ENCODE measurements at regions not wholly inside any gene's neighbourhood (a gene's known extent, or its start where the extent isn't known, plus 50 kb on each side); places are given as distances from the start of the nearest gene placed in this dataset.

DNA sequence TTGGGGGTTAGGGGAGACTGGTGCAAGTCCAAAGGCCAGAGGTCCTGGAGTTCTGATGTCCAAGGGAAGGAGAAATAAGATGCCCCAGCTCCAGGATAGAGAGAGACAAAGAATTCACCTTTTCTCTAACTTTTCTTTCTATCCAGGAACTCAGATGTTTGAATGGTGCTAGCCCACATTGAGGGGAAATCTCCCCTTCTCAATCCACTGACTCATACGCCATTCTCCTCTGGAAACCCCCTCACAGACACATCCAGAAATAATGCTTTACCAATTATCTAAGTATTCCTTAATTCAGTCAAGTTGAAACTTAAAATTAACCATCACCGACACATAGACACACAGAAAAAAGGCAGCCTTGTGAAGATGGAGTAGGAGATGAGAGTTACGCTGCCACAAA, 1085.2 kb downstream of the NSUN3 start:
- intact Hi-C loops (cut with DNase I, micrococcal nuclease) = no loop called here
- Histone ChIP-seq H3K4me3 (ENCODE audit: low read length) (no peak overlapping the region), H3K9me3 (ENCODE audit: control insufficient read depth in 1 of 2, insufficient read depth in 1 of 2, low read length in 2 of 2) (no peaks in the 10 kb centered on the region), H3K27ac (ENCODE audit: low read depth in 1 of 2, low read length in 2 of 2) (no peak overlapping the region), H3K27me3 (ENCODE audit: control insufficient read depth in 1 of 2, insufficient read depth in 2 of 2, low read length in 2 of 2) (no peaks in the 10 kb centered on the region), H3K4me1 (ENCODE audit: insufficient read depth, low read length) (no peaks in the 10 kb centered on the region), H3K36me3 (ENCODE audit: insufficient read depth, low read length) (no peaks in the 10 kb centered on the region)
- H3K9me3 Mint-ChIP-seq = no peaks in the 10 kb centered on the region
- H3K4me1 Mint-ChIP-seq (ENCODE audit: low read depth) = no peaks in the 10 kb centered on the region
- ATAC-seq (ENCODE audit: poor library complexity) (no peak), DNase-seq (no peak)
- no peak overlapping the region for H3K27ac Mint-ChIP-seq
- H3K4me3 Mint-ChIP-seq = no peak overlapping the region
- ChIA-PET POLR2A (no interaction called here), CTCF (no interaction called here)
- no peaks in the 10 kb centered on the region for H3K27me3 Mint-ChIP-seq
- TF ChIP-seq, protein P1, sequence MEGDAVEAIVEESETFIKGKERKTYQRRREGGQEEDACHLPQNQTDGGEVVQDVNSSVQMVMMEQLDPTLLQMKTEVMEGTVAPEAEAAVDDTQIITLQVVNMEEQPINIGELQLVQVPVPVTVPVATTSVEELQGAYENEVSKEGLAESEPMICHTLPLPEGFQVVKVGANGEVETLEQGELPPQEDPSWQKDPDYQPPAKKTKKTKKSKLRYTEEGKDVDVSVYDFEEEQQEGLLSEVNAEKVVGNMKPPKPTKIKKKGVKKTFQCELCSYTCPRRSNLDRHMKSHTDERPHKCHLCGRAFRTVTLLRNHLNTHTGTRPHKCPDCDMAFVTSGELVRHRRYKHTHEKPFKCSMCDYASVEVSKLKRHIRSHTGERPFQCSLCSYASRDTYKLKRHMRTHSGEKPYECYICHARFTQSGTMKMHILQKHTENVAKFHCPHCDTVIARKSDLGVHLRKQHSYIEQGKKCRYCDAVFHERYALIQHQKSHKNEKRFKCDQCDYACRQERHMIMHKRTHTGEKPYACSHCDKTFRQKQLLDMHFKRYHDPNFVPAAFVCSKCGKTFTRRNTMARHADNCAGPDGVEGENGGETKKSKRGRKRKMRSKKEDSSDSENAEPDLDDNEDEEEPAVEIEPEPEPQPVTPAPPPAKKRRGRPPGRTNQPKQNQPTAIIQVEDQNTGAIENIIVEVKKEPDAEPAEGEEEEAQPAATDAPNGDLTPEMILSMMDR (IDR thresholded peaks at IDR 0.05) = no peak
- H3K36me3 Mint-ChIP-seq (ENCODE audit: low read depth) = no peaks in the 10 kb centered on the region

DNA sequence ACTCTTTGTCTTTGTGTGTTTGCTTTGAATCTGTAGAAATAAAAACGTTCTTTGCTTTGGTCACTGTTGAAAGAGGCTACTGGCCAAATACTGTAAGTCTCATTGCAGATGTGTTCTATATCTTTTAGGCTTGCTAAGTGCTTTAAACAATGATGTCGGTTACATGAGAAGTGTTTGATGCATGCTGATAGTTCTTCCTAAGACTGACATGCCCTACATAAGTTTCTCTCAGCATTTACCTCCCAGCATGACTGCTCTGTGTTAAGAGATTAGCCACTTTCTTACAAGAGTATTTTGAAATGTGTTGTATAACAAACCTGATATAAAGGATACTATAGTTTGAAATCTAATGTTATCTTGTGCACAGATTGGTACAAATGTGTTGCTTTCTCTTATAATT, 1088.7 kb downstream of the NSUN3 start:
- no peaks in the 10 kb centered on the region for H3K27me3 Mint-ChIP-seq
- ChIA-PET POLR2A (no interaction called here), CTCF (no interaction called here)
- H3K4me1 ChIP-seq (ENCODE audit: insufficient read depth, low read length) = no peaks in the 10 kb centered on the region
- no peak overlapping the region for H3K4me3 Mint-ChIP-seq
- ATAC-seq (ENCODE audit: poor library complexity) = no peak
- TF ChIP-seq, protein P1 (IDR thresholded peaks at IDR 0.05) = no peak
- no peak overlapping the region for H3K27ac Mint-ChIP-seq
- DNase-seq = no peak
- no peaks in the 10 kb centered on the region for H3K9me3 ChIP-seq (ENCODE audit: control insufficient read depth in 1 of 2, insufficient read depth in 1 of 2, low read length in 2 of 2)
- no peaks in the 10 kb centered on the region for H3K36me3 ChIP-seq (ENCODE audit: insufficient read depth, low read length)
- no peak overlapping the region for H3K4me3 ChIP-seq (ENCODE audit: low read length)
- H3K27me3 ChIP-seq (ENCODE audit: control insufficient read depth in 1 of 2, insufficient read depth in 2 of 2, low read length in 2 of 2) = no peaks in the 10 kb centered on the region
- no peaks in the 10 kb centered on the region for H3K9me3 Mint-ChIP-seq
- H3K36me3 Mint-ChIP-seq (ENCODE audit: low read depth) = no peaks in the 10 kb centered on the region
- intact Hi-C loops (cut with DNase I, micrococcal nuclease) = no loop called here
- H3K4me1 Mint-ChIP-seq (ENCODE audit: low read depth) = no peaks in the 10 kb centered on the region
- no peak overlapping the region for H3K27ac ChIP-seq (ENCODE audit: low read depth in 1 of 2, low read length in 2 of 2)

DNA sequence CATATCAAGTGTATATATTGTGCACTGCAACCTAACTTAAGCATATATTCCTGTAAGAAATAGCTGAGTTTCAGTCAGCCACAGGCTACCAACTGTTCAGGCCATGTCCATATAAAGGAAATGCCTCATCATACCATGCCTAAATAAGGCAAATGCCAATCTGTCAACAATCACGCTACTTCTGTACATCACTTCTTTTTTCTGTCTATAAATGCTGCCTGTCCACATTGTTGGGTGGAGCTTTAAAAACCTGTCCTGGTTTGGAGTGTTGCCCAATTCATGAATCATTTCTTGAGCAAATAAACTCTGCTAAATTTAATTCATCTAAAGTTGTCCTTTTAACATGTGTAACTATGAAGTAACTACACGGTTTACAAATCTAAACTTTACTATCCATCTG, 1091.9 kb downstream of the NSUN3 start:
- intact Hi-C loops (cut with DNase I, micrococcal nuclease) = no loop called here
- H3K9me3 Mint-ChIP-seq = peaks cover 10% of the 10 kb centered on the region
- H3K4me1 ChIP-seq (ENCODE audit: insufficient read depth, low read length) = no peaks in the 10 kb centered on the region
- no peaks in the 10 kb centered on the region for H3K4me1 Mint-ChIP-seq (ENCODE audit: low read depth)
- no peaks in the 10 kb centered on the region for H3K9me3 ChIP-seq (ENCODE audit: control insufficient read depth in 1 of 2, insufficient read depth in 1 of 2, low read length in 2 of 2)
- H3K36me3 ChIP-seq (ENCODE audit: insufficient read depth, low read length) = no peaks in the 10 kb centered on the region
- H3K4me3 ChIP-seq (ENCODE audit: low read length) = no peak overlapping the region
- DNase-seq (no peak), ATAC-seq (ENCODE audit: poor library complexity) (no peak)
- H3K27me3 ChIP-seq (ENCODE audit: control insufficient read depth in 1 of 2, insufficient read depth in 2 of 2, low read length in 2 of 2) = no peaks in the 10 kb centered on the region
- no peaks in the 10 kb centered on the region for H3K27me3 Mint-ChIP-seq
- POLR2A ChIA-PET = no interaction called here
- H3K36me3 Mint-ChIP-seq (ENCODE audit: low read depth) = no peaks in the 10 kb centered on the region
- TF ChIP-seq, protein P1 (IDR thresholded peaks at IDR 0.05) = no peak
- H3K4me3 Mint-ChIP-seq = no peak overlapping the region
- H3K27ac ChIP-seq (ENCODE audit: low read depth in 1 of 2, low read length in 2 of 2) = no peak overlapping the region
- H3K27ac Mint-ChIP-seq = no peak overlapping the region
- CTCF ChIA-PET = no interaction called here
